Keratinocyte (primary cell): ENCODE measurements at regions not wholly inside any gene's neighbourhood (a gene's known extent, or its start where the extent isn't known, plus 50 kb on each side); places are given as distances from the start of the nearest gene placed in this dataset.

Experiments used
- DNase-seq: peaks from one replicate; pipeline ENCODE4 v3.0.0-alpha.2; 2011; ENCODE audit warnings: low read depth, missing footprints, low spot score
- FAIRE-seq: peaks from 2 replicates; lab custom pipeline; 2011; peaks lifted over from hg19 to GRCh38; lab: Jason Lieb, UNC
- H2AFZ ChIP-seq: 2 replicates; pipeline ENCODE4 v1.6.0; 2012; ENCODE audit warnings: low read length, control low read depth, inconsistent platforms; ENCODE audit not compliant: control insufficient read depth
- H3K27ac ChIP-seq: 2 replicates; pipeline ENCODE4 v1.5.1; 2011; ENCODE audit warnings: low read length; ENCODE audit not compliant: control insufficient read depth, insufficient read depth
- H3K27me3 ChIP-seq: 3 replicates; pipeline ENCODE4 v1.6.0; 2011; ENCODE audit warnings: low read length; ENCODE audit not compliant: control insufficient read depth, insufficient read depth; ENCODE audit errors: extremely low read depth
- H3K36me3 ChIP-seq, 2 experiments: 2 replicates in 1 of 2; 3 replicates in 1 of 2; pipeline ENCODE4 v1.5.1; 2011; ENCODE audit warnings: low read length in 2 of 2, mild to moderate bottlenecking in 1 of 2; ENCODE audit not compliant: control insufficient read depth in 2 of 2, insufficient read depth in 2 of 2; ENCODE audit errors: extremely low read depth in 1 of 2
- H3K4me1 ChIP-seq: 3 replicates; pipeline ENCODE4 v1.5.1; 2011; ENCODE audit warnings: low read length; ENCODE audit not compliant: control insufficient read depth, insufficient read depth; ENCODE audit errors: extremely low read depth
- H3K4me2 ChIP-seq: 3 replicates; pipeline ENCODE4 v1.6.0; 2011; ENCODE audit warnings: low read depth, low read length; ENCODE audit not compliant: control insufficient read depth, insufficient read depth; ENCODE audit errors: extremely low read depth
- H3K4me3 ChIP-seq, 3 experiments: fragments of 200-600 bp in 1 of 3; sonication (generic) in 1 of 3; 2 replicates in 2 of 3; 3 replicates in 1 of 3; pipeline ENCODE4 v1.5.1; 2011 to 2016; ENCODE audit warnings: low read length in 3 of 3, mild to moderate bottlenecking in 3 of 3, control low read depth in 2 of 3, inconsistent platforms in 1 of 3, low read depth in 1 of 3, mixed read lengths in 1 of 3, mixed run types in 1 of 3, moderate library complexity in 1 of 3; ENCODE audit not compliant: control insufficient read depth in 2 of 3, insufficient read depth in 2 of 3; ENCODE audit errors: extremely low read depth in 1 of 3
- H3K79me2 ChIP-seq: 2 replicates; pipeline ENCODE4 v1.6.0; 2012; ENCODE audit warnings: low read length; ENCODE audit not compliant: control insufficient read depth, insufficient read depth
- H3K9ac ChIP-seq: 3 replicates; pipeline ENCODE4 v1.6.0; 2011; ENCODE audit warnings: low read length; ENCODE audit not compliant: control insufficient read depth, insufficient read depth; ENCODE audit errors: extremely low read depth
- H3K9me1 ChIP-seq: 3 replicates; pipeline ENCODE4 v1.6.0; 2011; ENCODE audit warnings: low read length; ENCODE audit not compliant: control insufficient read depth, insufficient read depth; ENCODE audit errors: extremely low read depth
- H3K9me3 ChIP-seq: 2 replicates; pipeline ENCODE4 v1.5.1; 2012; ENCODE audit warnings: low read depth, low read length; ENCODE audit not compliant: control insufficient read depth
- H4K20me1 ChIP-seq: 3 replicates; pipeline ENCODE4 v1.6.0; 2011; ENCODE audit warnings: low read length; ENCODE audit not compliant: control insufficient read depth, insufficient read depth; ENCODE audit errors: extremely low read depth
- CTCF ChIP-seq, 3 experiments: IDR thresholded peaks in 1 of 3; conservative IDR thresholded peaks in 1 of 3; optimal IDR thresholded peaks in 1 of 3; 2 replicates in 2 of 3; 3 replicates in 1 of 3; pipeline versions ENCODE3 to v1.5.1; 2011; ENCODE audit warnings: low read length in 3 of 3, mild to moderate bottlenecking in 3 of 3, moderate library complexity in 2 of 3, control low read depth in 1 of 3, inconsistent platforms in 1 of 3; ENCODE audit not compliant: insufficient read depth in 2 of 3; ENCODE audit errors: extremely low read depth in 1 of 3
- EZH2 ChIP-seq: IDR thresholded peaks from one replicate; pipeline ENCODE4 v1.6.1; 2012; ENCODE audit warnings: inconsistent platforms, mild to moderate bottlenecking, low read length, moderate library complexity
- dilution Hi-C: fragments of 300-500 bp; cut with MboI; formaldehyde crosslinking; loops from one replicate; pipeline ENCODE4 v1.7.0; 2020; ENCODE audit warnings: low sequenced_read_pairs; ENCODE audit not compliant: extremely low pct_ligation_motif_present

- H3K36me3 ChIP-seq = no peaks in the 10 kb centered on the region
- H3K9me3 ChIP-seq = no peaks in the 10 kb centered on the region
- H3K4me3 ChIP-seq = no peak overlapping the region
- FAIRE-seq (no peak), DNase-seq (no peak)
- H4K20me1 ChIP-seq = no peaks in the 10 kb centered on the region
- H3K27ac ChIP-seq = no peak overlapping the region
- no peak overlapping the region for H3K9ac ChIP-seq
- H2AFZ ChIP-seq = no peak overlapping the region
- H3K4me1 ChIP-seq = peaks cover 4% of the 10 kb centered on the region
- H3K27me3 ChIP-seq = peaks cover 28% of the 10 kb centered on the region
- TF ChIP-seq CTCF (optimal IDR thresholded peaks at IDR 0.05 in 1 of 3, IDR thresholded peaks at IDR 0.05 in 1 of 3, conservative IDR thresholded peaks at IDR 0.05 in 1 of 3; ENCODE audit: extremely low read depth in 1 of 3, insufficient read depth in 2 of 3, low read length in 3 of 3) (no peak), EZH2 (no peak)
- dilution Hi-C loops = no loop called here
- H3K9me1 ChIP-seq = no peaks in the 10 kb centered on the region
- H3K79me2 ChIP-seq = no peaks in the 10 kb centered on the region
- H3K4me2 ChIP-seq = no peak overlapping the region
Measured at GRCh38 chr2:121034551-121034950, 250.5 kb downstream of the TFCP2L1 start.

GRCh38 chr2:121036226-121036692, 248.7 kb downstream of the TFCP2L1 start:
- Histone ChIP-seq H3K36me3 (no peaks in the 10 kb centered on the region), H4K20me1 (no peaks in the 10 kb centered on the region), H3K4me2 (no peak overlapping the region), H3K27me3 (peaks cover 25% of the 10 kb centered on the region), H3K9me3 (no peaks in the 10 kb centered on the region), H3K4me1 (peaks cover 4% of the 10 kb centered on the region), H3K4me3 (no peak overlapping the region), H3K9me1 (no peaks in the 10 kb centered on the region), H3K79me2 (no peaks in the 10 kb centered on the region), H2AFZ (no peak overlapping the region), H3K27ac (no peak overlapping the region), H3K9ac (no peak overlapping the region)
- TF ChIP-seq CTCF (optimal IDR thresholded peaks at IDR 0.05 in 1 of 3, IDR thresholded peaks at IDR 0.05 in 1 of 3, conservative IDR thresholded peaks at IDR 0.05 in 1 of 3; ENCODE audit: extremely low read depth in 1 of 3, insufficient read depth in 2 of 3, low read length in 3 of 3) (no peak), EZH2 (no peak)
- no peak for FAIRE-seq
- DNase-seq = no peak
- dilution Hi-C loops = no loop called here
